C4-2B (cell line): ENCODE measurements at regions not wholly inside any gene's neighbourhood (a gene's known extent, or its start where the extent isn't known, plus 50 kb on each side); places are given as distances from the start of the nearest gene placed in this dataset.
"Not testable (repeated sequence)": the region's sequence is repeated elsewhere in the genome, so short reads cannot be mapped to it uniquely, and the experiment has no call there.

ENCODE experiments used
- H3K27ac ChIP-seq: fragments of 450-650 bp; 2 replicates; pipeline ENCODE4 v1.5.1; 2017
- ZFX ChIP-seq: fragments of 450-650 bp; IDR thresholded peaks from 2 replicates; pipeline ENCODE4 v1.6.1; 2017
- TF ChIP-seq, protein P1 (sequence below): fragments of 450-650 bp; conservative IDR thresholded peaks from 2 replicates; pipeline ENCODE4 v1.5.1; 2017; ENCODE audit warnings: mild to moderate bottlenecking

DNA sequence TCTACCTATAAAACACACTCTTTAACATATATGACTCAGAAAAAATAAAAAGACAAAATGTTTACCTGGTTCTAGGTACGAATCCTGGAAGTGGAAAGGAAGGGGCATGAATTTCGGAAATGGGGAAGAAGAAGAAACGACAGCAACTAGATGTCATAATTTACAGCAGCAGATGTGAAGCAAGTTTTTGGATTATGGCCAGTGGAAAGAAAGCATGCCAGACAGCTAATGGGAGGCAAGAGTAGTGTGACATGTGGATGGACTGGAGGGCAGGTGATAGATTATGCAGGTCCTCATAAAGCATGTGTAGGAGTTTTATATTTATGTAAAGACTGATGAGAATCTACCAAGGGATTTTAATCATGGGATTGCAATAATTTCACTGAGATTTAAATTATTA lies 279.0 kb upstream of the TACR3 start:
- H3K27ac ChIP-seq, result no peak overlapping the region
- TF ChIP-seq ZFX, result no peak
- TF ChIP-seq, protein P1, sequence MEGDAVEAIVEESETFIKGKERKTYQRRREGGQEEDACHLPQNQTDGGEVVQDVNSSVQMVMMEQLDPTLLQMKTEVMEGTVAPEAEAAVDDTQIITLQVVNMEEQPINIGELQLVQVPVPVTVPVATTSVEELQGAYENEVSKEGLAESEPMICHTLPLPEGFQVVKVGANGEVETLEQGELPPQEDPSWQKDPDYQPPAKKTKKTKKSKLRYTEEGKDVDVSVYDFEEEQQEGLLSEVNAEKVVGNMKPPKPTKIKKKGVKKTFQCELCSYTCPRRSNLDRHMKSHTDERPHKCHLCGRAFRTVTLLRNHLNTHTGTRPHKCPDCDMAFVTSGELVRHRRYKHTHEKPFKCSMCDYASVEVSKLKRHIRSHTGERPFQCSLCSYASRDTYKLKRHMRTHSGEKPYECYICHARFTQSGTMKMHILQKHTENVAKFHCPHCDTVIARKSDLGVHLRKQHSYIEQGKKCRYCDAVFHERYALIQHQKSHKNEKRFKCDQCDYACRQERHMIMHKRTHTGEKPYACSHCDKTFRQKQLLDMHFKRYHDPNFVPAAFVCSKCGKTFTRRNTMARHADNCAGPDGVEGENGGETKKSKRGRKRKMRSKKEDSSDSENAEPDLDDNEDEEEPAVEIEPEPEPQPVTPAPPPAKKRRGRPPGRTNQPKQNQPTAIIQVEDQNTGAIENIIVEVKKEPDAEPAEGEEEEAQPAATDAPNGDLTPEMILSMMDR, result no peak

DNA sequence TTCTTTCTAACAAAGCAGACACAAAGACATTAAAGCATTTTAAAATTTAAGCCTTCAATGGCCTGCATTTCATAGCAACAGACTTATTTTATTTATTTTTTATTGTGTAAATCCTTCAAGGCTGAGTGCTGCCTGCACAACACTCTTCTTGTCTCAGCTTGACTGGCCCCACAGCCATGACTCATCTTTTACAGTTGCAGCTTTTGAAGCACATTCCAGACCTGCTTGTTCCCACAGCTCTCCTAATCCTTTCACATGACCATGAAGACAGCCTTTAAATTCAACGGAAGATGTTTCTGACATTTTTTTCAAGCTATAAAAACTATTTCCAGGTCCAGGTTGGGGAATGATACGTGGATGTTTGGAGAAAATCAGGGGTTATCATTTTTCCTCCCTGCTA lies 276.9 kb upstream of the TACR3 start:
- H3K27ac ChIP-seq, result no peak overlapping the region
- TF ChIP-seq, protein P1, result no peak
- no peak for TF ChIP-seq ZFX

DNA sequence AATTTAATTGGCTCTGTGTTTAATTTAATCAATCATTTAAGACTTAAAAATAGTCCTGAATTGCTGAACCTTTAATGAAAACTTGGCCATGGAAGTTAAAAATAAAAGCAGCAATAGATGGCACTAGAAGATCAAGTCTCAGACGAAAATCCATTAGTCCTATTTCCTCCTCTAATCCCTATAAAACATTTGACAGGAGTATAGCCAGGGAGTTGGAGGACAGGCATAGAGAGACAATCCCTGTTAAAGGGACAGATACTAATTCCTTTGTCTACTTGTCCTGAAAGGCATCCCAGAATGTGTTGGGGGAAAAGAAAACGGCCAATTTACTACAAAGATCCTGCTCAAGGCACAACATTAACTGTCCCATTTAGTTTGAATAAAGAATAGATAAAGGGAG lies 276.3 kb upstream of the TACR3 start:
- H3K27ac ChIP-seq, result no peak overlapping the region
- TF ChIP-seq, protein P1, result peak; percentile 19; the same call in 1 of the 2 replicates
- no peak for TF ChIP-seq ZFX

DNA sequence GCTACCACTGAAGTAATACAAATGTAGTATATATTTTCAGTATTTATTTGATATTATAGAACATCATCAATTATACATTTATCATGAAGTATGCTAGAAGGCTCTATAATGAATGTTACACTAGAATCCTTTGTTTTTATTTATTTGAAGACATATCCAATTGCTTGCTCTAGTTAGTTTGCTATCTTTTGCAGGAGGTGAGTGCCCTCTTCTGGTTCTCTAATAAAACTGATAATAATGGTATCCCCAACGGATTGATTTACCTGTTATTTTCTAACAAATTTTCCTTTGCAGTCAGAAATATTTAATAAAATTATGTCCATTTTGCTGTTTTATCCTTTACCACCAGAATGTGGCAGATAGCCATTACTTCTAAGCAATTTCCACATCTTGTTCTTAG lies 274.3 kb upstream of the TACR3 start:
- H3K27ac ChIP-seq, result no peak overlapping the region
- TF ChIP-seq ZFX, result no peak
- TF ChIP-seq, protein P1, result peak; percentile 61

DNA sequence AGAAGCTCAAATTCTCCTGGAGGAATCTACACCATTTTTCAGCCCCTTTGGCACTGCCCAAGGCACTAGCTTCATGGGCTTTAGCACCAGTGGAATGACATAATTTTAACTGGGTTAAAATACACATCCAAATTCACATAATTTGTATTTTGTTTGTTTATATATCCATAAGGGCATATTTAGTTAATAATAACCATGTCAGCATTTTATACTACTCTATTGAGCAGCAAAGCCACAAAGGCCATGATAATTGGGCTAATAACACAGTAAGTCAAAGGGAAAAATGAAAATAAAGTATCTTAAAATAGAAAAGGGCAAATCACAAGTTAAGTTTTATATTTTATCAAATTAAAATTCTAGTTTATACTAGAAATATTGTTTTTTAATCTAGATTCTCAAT lies 262.7 kb upstream of the TACR3 start:
- TF ChIP-seq, protein P1, result no peak
- TF ChIP-seq ZFX, result no peak

DNA sequence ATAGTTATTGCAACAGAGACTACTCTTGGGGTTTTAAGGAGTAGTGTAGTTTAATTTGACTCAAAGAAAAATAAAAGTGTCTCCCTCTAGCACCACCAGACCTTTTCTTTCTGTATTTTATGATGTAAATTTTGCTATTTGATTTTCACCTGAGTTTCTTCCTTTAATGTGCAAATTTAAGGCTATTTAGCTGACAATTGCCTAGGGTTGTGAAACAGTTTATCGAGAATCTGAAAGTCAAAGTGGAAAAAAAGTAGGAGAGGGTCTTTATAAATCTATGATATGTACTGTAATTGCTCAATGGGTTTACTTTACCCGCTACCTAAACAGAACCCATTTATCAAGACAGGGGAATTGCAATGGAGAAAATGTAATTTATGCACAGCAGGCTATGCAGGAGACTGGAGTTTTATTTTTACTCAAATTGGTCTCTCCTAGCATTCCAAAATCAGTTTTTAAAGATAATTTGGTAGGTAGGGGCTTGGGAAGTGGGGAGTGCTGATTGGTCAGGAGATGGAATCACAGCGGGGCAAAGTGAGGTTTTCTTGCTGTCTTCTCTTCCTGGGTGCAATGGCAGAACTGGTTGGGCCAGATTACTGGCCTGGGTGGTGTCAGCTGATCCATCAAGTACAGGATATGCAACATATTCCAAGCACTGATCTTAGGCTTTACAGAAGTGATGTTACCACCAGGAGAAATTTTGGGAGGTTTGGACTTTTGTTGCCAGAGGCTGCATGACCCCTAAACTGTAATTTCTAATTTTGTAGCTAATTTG lies 228.6 kb upstream of the TACR3 start:
- TF ChIP-seq, protein P1, result no peak
- TF ChIP-seq ZFX, result no peak
- no peak overlapping the region for H3K27ac ChIP-seq

More for the DNA sequence above, 262.7 kb upstream of the TACR3 start:
- no peak overlapping the region for H3K27ac ChIP-seq

DNA sequence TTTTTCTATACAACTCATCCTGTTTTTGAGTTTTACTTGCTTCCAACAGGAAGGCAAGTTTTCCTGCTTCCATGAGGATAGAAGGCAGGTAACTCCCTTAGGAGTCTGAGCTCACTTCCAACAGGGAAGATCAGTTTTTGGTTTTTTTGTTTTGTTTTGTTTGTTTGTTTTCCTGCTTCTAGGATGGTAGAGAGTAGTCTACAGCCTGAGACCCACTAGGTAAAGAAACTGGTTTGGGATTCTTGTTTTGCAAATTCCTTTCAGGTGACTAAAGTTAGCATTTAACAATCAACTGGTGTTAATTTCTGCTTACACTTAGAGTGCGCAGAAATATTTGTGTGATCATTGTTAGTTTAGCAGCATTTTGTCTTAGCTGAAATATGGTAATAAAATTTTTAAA lies 227.8 kb upstream of the TACR3 start:
- no peak for TF ChIP-seq ZFX
- TF ChIP-seq, protein P1, result no peak
- H3K27ac ChIP-seq, result no peak overlapping the region

DNA sequence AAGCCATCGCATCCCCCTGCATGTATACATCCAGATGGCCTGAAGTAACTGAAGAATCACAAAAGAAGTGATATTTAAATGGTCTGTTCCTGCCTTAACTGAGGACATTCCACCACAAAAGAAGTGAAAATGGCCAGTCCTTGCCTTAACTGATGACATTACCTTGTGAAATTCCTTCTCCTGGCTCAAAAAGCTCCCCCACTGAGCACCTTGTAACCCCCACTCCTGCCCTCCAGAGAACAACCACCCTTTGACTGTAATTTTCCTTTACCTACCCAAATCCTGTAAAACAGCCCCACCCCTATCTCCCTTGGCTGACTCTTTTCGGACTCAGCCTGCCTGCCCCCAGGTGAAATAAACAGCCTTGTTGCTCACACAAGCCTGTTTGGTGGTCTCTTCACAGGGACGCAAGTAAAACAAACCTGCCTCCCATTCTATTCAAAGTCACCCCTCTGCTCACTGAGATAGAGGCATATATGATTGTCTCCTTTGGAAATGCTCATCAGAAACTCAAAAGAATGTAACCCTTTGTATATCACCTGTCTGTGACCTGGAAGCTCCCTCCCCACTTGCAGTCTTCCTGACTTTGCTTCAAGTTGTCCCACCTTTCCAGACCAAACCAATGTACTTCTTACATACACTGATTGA lies 227.0 kb upstream of the TACR3 start:
- not testable (repeated sequence) for H3K27ac ChIP-seq
